GM12873 (cell line): ENCODE measurements at regions not wholly inside any gene's neighbourhood (a gene's known extent, or its start where the extent isn't known, plus 50 kb on each side); places are given as distances from the start of the nearest gene placed in this dataset.

Source experiments
- TF ChIP-seq, protein P1 (sequence below): IDR thresholded peaks from 2 replicates; pipeline ENCODE4 v1.5.1; 2012; ENCODE audit warnings: low read depth, mild to moderate bottlenecking, moderate library complexity, low read length, control low read depth; ENCODE audit not compliant: insufficient read depth; ENCODE audit errors: missing control alignments

GRCh38 chr19:28444362-28444761 is 768.6 kb downstream of the UQCRFS1 start:
- TF ChIP-seq, protein P1, sequence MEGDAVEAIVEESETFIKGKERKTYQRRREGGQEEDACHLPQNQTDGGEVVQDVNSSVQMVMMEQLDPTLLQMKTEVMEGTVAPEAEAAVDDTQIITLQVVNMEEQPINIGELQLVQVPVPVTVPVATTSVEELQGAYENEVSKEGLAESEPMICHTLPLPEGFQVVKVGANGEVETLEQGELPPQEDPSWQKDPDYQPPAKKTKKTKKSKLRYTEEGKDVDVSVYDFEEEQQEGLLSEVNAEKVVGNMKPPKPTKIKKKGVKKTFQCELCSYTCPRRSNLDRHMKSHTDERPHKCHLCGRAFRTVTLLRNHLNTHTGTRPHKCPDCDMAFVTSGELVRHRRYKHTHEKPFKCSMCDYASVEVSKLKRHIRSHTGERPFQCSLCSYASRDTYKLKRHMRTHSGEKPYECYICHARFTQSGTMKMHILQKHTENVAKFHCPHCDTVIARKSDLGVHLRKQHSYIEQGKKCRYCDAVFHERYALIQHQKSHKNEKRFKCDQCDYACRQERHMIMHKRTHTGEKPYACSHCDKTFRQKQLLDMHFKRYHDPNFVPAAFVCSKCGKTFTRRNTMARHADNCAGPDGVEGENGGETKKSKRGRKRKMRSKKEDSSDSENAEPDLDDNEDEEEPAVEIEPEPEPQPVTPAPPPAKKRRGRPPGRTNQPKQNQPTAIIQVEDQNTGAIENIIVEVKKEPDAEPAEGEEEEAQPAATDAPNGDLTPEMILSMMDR: no peak

GRCh38 chr19:28443361-28443760 is 769.6 kb downstream of the UQCRFS1 start:
- TF ChIP-seq, protein P1: no peak

DNA sequence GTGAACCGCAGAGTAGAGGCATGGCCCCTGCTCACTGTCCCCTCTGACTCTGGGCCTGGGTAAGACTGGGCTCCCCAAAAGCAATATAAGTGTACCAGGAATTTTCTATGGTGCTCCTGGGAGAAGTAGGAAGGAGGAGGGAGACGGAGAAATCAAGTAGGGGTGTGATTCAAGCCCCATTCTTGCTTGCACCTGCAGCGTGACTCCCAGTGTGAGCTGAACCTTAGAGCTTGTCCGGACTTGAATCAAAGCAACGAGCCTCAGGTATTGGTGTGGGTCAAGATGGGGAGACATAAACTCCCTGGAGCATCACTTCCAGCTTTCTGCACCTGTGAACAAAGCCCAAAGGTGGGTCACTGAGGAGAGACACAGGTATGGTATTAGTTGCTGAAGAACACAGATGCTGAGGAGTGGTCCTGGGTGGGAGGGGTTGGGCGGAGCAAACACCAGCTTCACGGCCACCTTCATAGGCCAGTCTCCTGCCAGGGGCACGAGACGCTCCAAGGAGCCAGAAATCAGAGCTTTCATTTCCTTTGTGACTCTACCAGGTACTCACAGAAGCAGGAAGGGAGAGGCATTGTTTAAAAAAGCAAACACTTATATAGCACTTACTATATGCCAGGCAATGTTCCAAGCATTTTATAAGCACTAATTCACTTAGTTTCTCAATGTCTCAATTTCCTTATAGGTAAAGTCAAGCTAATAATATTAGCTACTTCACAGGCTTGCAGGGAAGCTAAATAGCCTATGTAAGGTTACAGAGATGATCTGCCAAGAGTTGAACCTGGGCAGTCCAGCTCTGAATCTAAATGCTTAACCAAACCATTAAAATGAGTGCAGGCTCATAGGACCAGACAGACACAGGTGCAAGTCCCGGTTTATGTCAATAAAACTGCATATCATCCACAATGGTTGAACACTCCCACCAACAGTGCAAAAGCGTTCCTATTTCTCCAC is 775.3 kb downstream of the UQCRFS1 start:
- TF ChIP-seq, protein P1: no peak

DNA sequence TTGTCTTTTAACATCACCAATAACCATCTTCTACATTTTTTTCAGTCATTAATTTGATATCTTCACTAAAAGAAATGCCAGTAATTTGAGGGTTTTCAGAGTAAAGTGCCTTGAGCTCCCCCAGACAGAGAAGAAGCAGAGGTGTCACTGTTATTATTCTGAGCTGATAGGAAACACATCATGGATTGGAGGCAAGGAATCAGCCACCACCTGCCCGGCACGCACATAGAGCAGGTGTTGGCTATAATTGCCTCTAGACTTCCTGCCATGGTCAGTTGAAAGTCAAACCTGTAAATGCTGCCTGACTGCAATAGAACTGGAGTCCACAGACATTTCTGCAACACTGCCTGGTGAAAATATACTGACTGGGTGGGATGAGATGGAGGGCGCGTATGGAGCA is 776.6 kb downstream of the UQCRFS1 start:
- TF ChIP-seq, protein P1: no peak

- TF ChIP-seq, protein P1: no peak
Measured at GRCh38 chr19:28435551-28436271, 777.2 kb downstream of the UQCRFS1 start.

DNA sequence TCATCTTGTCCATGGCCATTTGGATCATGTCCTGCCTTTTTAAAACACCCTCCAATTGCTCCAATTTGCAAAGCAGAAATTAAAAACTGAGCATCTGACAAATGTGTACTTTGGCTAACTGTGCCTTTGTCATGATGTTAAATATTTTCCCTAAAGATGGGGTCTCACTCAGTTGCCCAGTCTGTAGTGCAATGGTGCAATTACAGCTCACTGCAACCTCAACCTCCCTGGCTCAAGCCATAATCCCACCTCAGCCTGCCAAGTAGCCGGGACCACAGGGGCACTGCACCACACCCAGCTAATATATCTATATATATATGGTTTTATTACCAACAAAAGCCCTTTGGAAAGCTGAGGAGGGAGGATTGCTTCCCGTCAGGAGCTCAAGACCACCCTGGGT is 782.7 kb downstream of the UQCRFS1 start:
- TF ChIP-seq, protein P1: no peak

DNA sequence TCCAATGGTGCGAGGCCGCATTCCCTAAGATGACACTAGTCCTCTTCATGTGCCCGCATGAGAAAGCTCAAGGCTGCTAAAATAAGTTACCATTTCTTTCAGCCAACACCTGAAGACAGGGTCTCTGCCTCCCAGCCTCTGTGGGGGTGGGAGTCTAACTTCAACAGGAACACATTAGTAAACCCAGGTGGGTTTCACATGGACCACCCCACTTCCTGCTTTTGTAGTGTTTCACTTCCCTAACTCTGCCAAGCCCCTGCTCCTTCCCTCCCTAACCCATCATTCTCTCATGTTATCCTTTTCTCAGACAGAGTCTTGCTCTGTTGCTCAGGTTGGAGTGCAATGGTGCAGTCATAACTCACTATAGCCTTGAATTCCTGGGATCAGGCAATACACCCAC is 783.6 kb downstream of the UQCRFS1 start:
- TF ChIP-seq, protein P1: no peak
